Panc1 (cell line): ENCODE measurements at regions not wholly inside any gene's neighbourhood (a gene's known extent, or its start where the extent isn't known, plus 50 kb on each side); places are given as distances from the start of the nearest gene placed in this dataset.

Source experiments
- POLR2AphosphoS5 ChIP-seq: IDR thresholded peaks from 2 replicates; pipeline ENCODE4 v1.6.1; 2012; ENCODE audit warnings: mild to moderate bottlenecking, low read depth, low read length, moderate library complexity
- SIN3A ChIP-seq: IDR thresholded peaks from 2 replicates; pipeline ENCODE4 v1.6.1; 2012; ENCODE audit warnings: low read depth, mild to moderate bottlenecking, low read length, moderate library complexity, borderline replicate concordance; ENCODE audit not compliant: insufficient read depth
- TF ChIP-seq, protein P1 (sequence below): fragments of 450-650 bp; IDR thresholded peaks from 2 replicates; pipeline ENCODE4 v1.5.1; 2017; ENCODE audit warnings: mild to moderate bottlenecking

- TF ChIP-seq, protein P1, sequence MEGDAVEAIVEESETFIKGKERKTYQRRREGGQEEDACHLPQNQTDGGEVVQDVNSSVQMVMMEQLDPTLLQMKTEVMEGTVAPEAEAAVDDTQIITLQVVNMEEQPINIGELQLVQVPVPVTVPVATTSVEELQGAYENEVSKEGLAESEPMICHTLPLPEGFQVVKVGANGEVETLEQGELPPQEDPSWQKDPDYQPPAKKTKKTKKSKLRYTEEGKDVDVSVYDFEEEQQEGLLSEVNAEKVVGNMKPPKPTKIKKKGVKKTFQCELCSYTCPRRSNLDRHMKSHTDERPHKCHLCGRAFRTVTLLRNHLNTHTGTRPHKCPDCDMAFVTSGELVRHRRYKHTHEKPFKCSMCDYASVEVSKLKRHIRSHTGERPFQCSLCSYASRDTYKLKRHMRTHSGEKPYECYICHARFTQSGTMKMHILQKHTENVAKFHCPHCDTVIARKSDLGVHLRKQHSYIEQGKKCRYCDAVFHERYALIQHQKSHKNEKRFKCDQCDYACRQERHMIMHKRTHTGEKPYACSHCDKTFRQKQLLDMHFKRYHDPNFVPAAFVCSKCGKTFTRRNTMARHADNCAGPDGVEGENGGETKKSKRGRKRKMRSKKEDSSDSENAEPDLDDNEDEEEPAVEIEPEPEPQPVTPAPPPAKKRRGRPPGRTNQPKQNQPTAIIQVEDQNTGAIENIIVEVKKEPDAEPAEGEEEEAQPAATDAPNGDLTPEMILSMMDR = no peak
- no peak for TF ChIP-seq SIN3A
- TF ChIP-seq POLR2AphosphoS5 = no peak
These were observed 192.7 kb downstream of the DIPK2A start for GRCh38 chr3:144164352-144164751.
